ENCODE measurements at regions not wholly inside any gene's neighbourhood (a gene's known extent, or its start where the extent isn't known, plus 50 kb on each side); places are given as distances from the start of the nearest gene placed in this dataset.

DNA sequence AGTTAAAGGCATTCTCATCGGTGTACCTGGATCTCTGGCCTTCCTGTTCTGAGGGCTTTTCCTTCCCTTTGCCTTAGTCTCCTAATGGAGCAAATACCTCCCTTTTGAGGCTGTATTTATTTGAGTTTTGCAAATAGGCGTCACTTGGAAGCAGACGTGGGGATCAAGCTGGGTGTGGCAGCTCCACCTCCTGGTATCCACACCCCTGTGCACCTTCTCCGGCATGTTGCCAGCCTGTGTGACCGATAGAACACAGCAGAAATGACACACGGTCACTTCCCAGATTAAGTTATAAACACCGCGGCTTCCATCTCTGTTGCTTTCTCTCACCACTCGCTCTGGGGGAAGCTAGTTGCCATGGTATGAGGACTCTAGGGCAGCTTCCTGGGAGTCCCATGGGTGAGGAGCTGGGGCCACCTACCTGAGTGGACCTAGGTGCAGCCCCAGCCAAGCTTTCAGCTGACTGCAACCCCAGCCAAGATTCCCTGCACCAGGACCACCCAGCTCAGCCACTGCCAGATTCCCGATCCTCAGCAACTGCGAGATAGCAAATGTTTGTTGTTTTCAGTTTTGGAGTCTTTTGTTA is 214.4 kb upstream of the MVB12B start:
- Histone ChIP-seq H3K9me3 (ENCODE audit: low read length) (no peaks in the 10 kb centered on the region), H3K9me2 (ENCODE audit: insufficient read depth, low read length) (no peaks in the 10 kb centered on the region), H3K9ac (ENCODE audit: low read length) (no peak overlapping the region), H3K27me3 (ENCODE audit: insufficient read depth, low read depth, low read length) (no peaks in the 10 kb centered on the region), H3K27ac (ENCODE audit: low read length) (no peak overlapping the region), H3F3A (ENCODE audit: insufficient read depth, low read length, poor library complexity, severe bottlenecking) (no peaks in the 10 kb centered on the region), H3K36me3 (ENCODE audit: insufficient read depth, low read length) (no peaks in the 10 kb centered on the region), H3K4me3 (ENCODE audit: low read length) (no peak overlapping the region), H4K20me1 (ENCODE audit: insufficient read depth) (no peaks in the 10 kb centered on the region), H3K4me2 (ENCODE audit: low read length) (no peak overlapping the region), H2AFZ (ENCODE audit: low read depth, low read length) (no peak overlapping the region), H3K79me2 (replicated peaks; ENCODE audit: insufficient read depth, low read length) (no peaks in the 10 kb centered on the region)
- TF ChIP-seq MXI1 (conservative IDR thresholded peaks at IDR 0.05; ENCODE audit: poor library complexity, severe bottlenecking) (no peak), EZH2 (IDR thresholded peaks at IDR 0.05; ENCODE audit: borderline replicate concordance, insufficient read depth, low read length, poor library complexity, severe bottlenecking) (no peak), EP300 (conservative IDR thresholded peaks at IDR 0.05; ENCODE audit: poor library complexity, severe bottlenecking) (no peak), SMC3 (conservative IDR thresholded peaks at IDR 0.05; ENCODE audit: poor library complexity) (no peak), RAD21 (conservative IDR thresholded peaks at IDR 0.05) (no peak), TAF1 (IDR thresholded peaks at IDR 0.05; ENCODE audit: low read depth) (no peak), POLR2AphosphoS5 (IDR thresholded peaks at IDR 0.05) (no peak)
- TF ChIP-seq, protein P1, sequence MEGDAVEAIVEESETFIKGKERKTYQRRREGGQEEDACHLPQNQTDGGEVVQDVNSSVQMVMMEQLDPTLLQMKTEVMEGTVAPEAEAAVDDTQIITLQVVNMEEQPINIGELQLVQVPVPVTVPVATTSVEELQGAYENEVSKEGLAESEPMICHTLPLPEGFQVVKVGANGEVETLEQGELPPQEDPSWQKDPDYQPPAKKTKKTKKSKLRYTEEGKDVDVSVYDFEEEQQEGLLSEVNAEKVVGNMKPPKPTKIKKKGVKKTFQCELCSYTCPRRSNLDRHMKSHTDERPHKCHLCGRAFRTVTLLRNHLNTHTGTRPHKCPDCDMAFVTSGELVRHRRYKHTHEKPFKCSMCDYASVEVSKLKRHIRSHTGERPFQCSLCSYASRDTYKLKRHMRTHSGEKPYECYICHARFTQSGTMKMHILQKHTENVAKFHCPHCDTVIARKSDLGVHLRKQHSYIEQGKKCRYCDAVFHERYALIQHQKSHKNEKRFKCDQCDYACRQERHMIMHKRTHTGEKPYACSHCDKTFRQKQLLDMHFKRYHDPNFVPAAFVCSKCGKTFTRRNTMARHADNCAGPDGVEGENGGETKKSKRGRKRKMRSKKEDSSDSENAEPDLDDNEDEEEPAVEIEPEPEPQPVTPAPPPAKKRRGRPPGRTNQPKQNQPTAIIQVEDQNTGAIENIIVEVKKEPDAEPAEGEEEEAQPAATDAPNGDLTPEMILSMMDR (IDR thresholded peaks at IDR 0.05; ENCODE audit: poor library complexity, severe bottlenecking), result no peak
- TF ChIP-seq, protein P2, sequence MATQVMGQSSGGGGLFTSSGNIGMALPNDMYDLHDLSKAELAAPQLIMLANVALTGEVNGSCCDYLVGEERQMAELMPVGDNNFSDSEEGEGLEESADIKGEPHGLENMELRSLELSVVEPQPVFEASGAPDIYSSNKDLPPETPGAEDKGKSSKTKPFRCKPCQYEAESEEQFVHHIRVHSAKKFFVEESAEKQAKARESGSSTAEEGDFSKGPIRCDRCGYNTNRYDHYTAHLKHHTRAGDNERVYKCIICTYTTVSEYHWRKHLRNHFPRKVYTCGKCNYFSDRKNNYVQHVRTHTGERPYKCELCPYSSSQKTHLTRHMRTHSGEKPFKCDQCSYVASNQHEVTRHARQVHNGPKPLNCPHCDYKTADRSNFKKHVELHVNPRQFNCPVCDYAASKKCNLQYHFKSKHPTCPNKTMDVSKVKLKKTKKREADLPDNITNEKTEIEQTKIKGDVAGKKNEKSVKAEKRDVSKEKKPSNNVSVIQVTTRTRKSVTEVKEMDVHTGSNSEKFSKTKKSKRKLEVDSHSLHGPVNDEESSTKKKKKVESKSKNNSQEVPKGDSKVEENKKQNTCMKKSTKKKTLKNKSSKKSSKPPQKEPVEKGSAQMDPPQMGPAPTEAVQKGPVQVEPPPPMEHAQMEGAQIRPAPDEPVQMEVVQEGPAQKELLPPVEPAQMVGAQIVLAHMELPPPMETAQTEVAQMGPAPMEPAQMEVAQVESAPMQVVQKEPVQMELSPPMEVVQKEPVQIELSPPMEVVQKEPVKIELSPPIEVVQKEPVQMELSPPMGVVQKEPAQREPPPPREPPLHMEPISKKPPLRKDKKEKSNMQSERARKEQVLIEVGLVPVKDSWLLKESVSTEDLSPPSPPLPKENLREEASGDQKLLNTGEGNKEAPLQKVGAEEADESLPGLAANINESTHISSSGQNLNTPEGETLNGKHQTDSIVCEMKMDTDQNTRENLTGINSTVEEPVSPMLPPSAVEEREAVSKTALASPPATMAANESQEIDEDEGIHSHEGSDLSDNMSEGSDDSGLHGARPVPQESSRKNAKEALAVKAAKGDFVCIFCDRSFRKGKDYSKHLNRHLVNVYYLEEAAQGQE (IDR thresholded peaks at IDR 0.05; ENCODE audit: borderline replicate concordance), result no peak

DNA sequence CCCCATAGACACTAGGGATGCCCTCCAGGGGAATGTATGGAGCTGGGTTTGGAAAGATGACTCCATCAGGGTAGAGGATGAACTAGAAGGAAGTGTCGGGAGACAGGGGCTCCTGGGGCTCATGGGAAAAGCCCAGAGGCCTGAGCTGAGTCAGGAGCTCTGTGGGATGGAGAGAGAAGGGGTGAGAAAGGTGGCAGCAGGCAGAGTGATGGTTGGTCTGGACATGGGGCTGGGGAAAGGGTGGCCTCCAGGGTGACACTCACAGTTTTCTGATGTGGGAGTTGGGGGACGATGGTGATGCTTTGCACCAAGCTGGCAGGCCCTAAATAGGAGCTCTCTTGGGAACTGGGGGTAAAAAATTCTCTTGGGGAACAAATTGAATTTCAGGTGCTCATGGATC is 213.5 kb upstream of the MVB12B start:
- Histone ChIP-seq H3F3A (ENCODE audit: insufficient read depth, low read length, poor library complexity, severe bottlenecking) (no peaks in the 10 kb centered on the region), H2AFZ (ENCODE audit: low read depth, low read length) (no peak overlapping the region), H3K27me3 (ENCODE audit: insufficient read depth, low read depth, low read length) (no peaks in the 10 kb centered on the region), H3K4me3 (ENCODE audit: low read length) (no peak overlapping the region), H3K9me2 (ENCODE audit: insufficient read depth, low read length) (no peaks in the 10 kb centered on the region), H3K4me2 (ENCODE audit: low read length) (no peak overlapping the region), H3K79me2 (replicated peaks; ENCODE audit: insufficient read depth, low read length) (no peaks in the 10 kb centered on the region), H3K9me3 (ENCODE audit: low read length) (no peaks in the 10 kb centered on the region), H3K27ac (ENCODE audit: low read length) (no peak overlapping the region), H3K36me3 (ENCODE audit: insufficient read depth, low read length) (no peaks in the 10 kb centered on the region), H4K20me1 (ENCODE audit: insufficient read depth) (no peaks in the 10 kb centered on the region), H3K9ac (ENCODE audit: low read length) (no peak overlapping the region)
- TF ChIP-seq EP300 (conservative IDR thresholded peaks at IDR 0.05; ENCODE audit: poor library complexity, severe bottlenecking) (no peak), RAD21 (conservative IDR thresholded peaks at IDR 0.05) (no peak), SMC3 (conservative IDR thresholded peaks at IDR 0.05; ENCODE audit: poor library complexity) (no peak), EZH2 (IDR thresholded peaks at IDR 0.05; ENCODE audit: borderline replicate concordance, insufficient read depth, low read length, poor library complexity, severe bottlenecking) (no peak), MXI1 (conservative IDR thresholded peaks at IDR 0.05; ENCODE audit: poor library complexity, severe bottlenecking) (no peak), TAF1 (IDR thresholded peaks at IDR 0.05; ENCODE audit: low read depth) (no peak), POLR2AphosphoS5 (IDR thresholded peaks at IDR 0.05) (no peak)
- TF ChIP-seq, protein P2 (IDR thresholded peaks at IDR 0.05; ENCODE audit: borderline replicate concordance), result no peak
- TF ChIP-seq, protein P1 (IDR thresholded peaks at IDR 0.05; ENCODE audit: poor library complexity, severe bottlenecking), result no peak
